OCI-LY1 (cell line): ENCODE measurements at regions not wholly inside any gene's neighbourhood (a gene's known extent, or its start where the extent isn't known, plus 50 kb on each side); places are given as distances from the start of the nearest gene placed in this dataset.

ENCODE experiments used
- H2AFZ ChIP-seq: fragments of 200-600 bp; sonication (generic), shearing (Covaris generic); 2 replicates; pipeline ENCODE4 v1.6.0; 2014; ENCODE audit warnings: antibody characterized with exemption, mild to moderate bottlenecking, low read length
- H3F3A ChIP-seq: fragments of 200-600 bp; sonication (generic), shearing (Covaris generic); 2 replicates; pipeline ENCODE4 v1.6.0; 2014; ENCODE audit warnings: mild to moderate bottlenecking, antibody characterized with exemption, low read length, moderate library complexity; ENCODE audit not compliant: insufficient read depth
- H3K27ac ChIP-seq: fragments of 200-600 bp; sonication (generic); 2 replicates; pipeline ENCODE4 v1.5.1; 2014; ENCODE audit warnings: low read length, mixed run types, mild to moderate bottlenecking, low read depth; ENCODE audit not compliant: poor library complexity, severe bottlenecking
- H3K27me3 ChIP-seq: fragments of 200-600 bp; sonication (generic); 2 replicates; pipeline ENCODE4 v1.6.0; 2014; ENCODE audit warnings: antibody characterized with exemption, mild to moderate bottlenecking, low read length, moderate library complexity; ENCODE audit not compliant: insufficient read depth
- H3K36me3 ChIP-seq: fragments of 200-600 bp; sonication (generic); 2 replicates; pipeline ENCODE4 v1.6.1; 2014; ENCODE audit warnings: mild to moderate bottlenecking, antibody characterized with exemption, low read length, moderate library complexity, mixed read lengths; ENCODE audit not compliant: insufficient read depth
- H3K4me1 ChIP-seq: fragments of 200-600 bp; sonication (generic); 2 replicates; pipeline ENCODE4 v1.5.1; 2014; ENCODE audit warnings: mild to moderate bottlenecking, low read length, moderate library complexity; ENCODE audit not compliant: insufficient read depth, severe bottlenecking
- H3K4me2 ChIP-seq: fragments of 200-600 bp; sonication (generic), shearing (Covaris generic); 2 replicates; pipeline ENCODE4 v1.6.1; 2014; ENCODE audit warnings: low read length
- H3K4me3 ChIP-seq: fragments of 200-600 bp; sonication (generic); 2 replicates; pipeline ENCODE4 v1.5.1; 2014; ENCODE audit warnings: low read length, low read depth, mild to moderate bottlenecking, mixed read lengths; ENCODE audit not compliant: poor library complexity, severe bottlenecking
- H3K79me2 ChIP-seq: fragments of 200-600 bp; shearing (Covaris generic); 2 replicates; pipeline ENCODE4 v1.6.1; 2016; ENCODE audit warnings: mixed run types, low read length, mixed read lengths; ENCODE audit not compliant: insufficient read depth
- H3K9ac ChIP-seq: fragments of 200-600 bp; sonication (generic), shearing (Covaris generic); 2 replicates; pipeline ENCODE4 v1.6.1; 2014; ENCODE audit warnings: mild to moderate bottlenecking, low read length, mixed read lengths
- H3K9me2 ChIP-seq: fragments of 200-600 bp; sonication (generic), shearing (Covaris generic); 2 replicates; pipeline ENCODE4 v1.6.1; 2014; ENCODE audit warnings: low read depth, mild to moderate bottlenecking, low read length, mixed read lengths
- H3K9me3 ChIP-seq: fragments of 200-600 bp; shearing (Covaris generic); 2 replicates; pipeline ENCODE4 v1.6.1; 2014; ENCODE audit warnings: low read length, mixed read lengths
- H4K20me1 ChIP-seq: fragments of 200-600 bp; sonication (generic), shearing (Covaris generic); 2 replicates; pipeline ENCODE4 v1.6.0; 2016; ENCODE audit warnings: mild to moderate bottlenecking, low read length; ENCODE audit not compliant: insufficient read depth
- CTCF ChIP-seq: fragments of 200-600 bp; sonication (generic), shearing (Covaris generic); IDR thresholded peaks from 2 replicates; pipeline ENCODE4 v1.5.1; 2017; ENCODE audit warnings: mild to moderate bottlenecking, antibody characterized with exemption, low read length, moderate library complexity, mixed read lengths
- EZH2 ChIP-seq: fragments of 200-600 bp; sonication (generic), shearing (Covaris generic); IDR thresholded peaks from 2 replicates; pipeline ENCODE4 v1.8.0; 2017; ENCODE audit warnings: borderline replicate concordance, mixed run types, mild to moderate bottlenecking, antibody characterized with exemption, low read length, moderate library complexity, mixed read lengths

- Histone ChIP-seq H2AFZ (no peak overlapping the region), H3K9me3 (no peaks in the 10 kb centered on the region), H3K4me2 (no peak overlapping the region), H3K36me3 (no peaks in the 10 kb centered on the region), H3K27me3 (no peaks in the 10 kb centered on the region), H3K79me2 (no peaks in the 10 kb centered on the region), H3F3A (no peaks in the 10 kb centered on the region), H3K4me1 (no peaks in the 10 kb centered on the region), H3K9ac (no peak overlapping the region), H3K4me3 (no peak overlapping the region), H3K9me2 (no peaks in the 10 kb centered on the region), H4K20me1 (no peaks in the 10 kb centered on the region), H3K27ac (no peak overlapping the region)
- TF ChIP-seq EZH2 (no peak), CTCF (no peak)
Observed at GRCh38 chr14:25546826-25547225, 496.9 kb upstream of the STXBP6 start.

GRCh38 chr14:25537846-25538455 is 488.0 kb upstream of the STXBP6 start:
- Histone ChIP-seq H3K9me3 (no peaks in the 10 kb centered on the region), H3K4me3 (no peak overlapping the region), H3K9me2 (no peaks in the 10 kb centered on the region), H3K79me2 (no peaks in the 10 kb centered on the region), H3K4me2 (no peak overlapping the region), H3F3A (no peaks in the 10 kb centered on the region), H3K9ac (no peak overlapping the region), H3K36me3 (no peaks in the 10 kb centered on the region), H4K20me1 (no peaks in the 10 kb centered on the region), H2AFZ (no peak overlapping the region), H3K27ac (no peak overlapping the region), H3K27me3 (no peaks in the 10 kb centered on the region), H3K4me1 (no peaks in the 10 kb centered on the region)
- TF ChIP-seq CTCF, result peak; percentile 83
- no peak for TF ChIP-seq EZH2

GRCh38 chr14:25526290-25526689 is 476.3 kb upstream of the STXBP6 start:
- no peaks in the 10 kb centered on the region for H3K9me3 ChIP-seq
- H4K20me1 ChIP-seq, result no peaks in the 10 kb centered on the region
- H3F3A ChIP-seq, result no peaks in the 10 kb centered on the region
- H3K9ac ChIP-seq, result no peak overlapping the region
- H3K36me3 ChIP-seq, result no peaks in the 10 kb centered on the region
- TF ChIP-seq EZH2 (no peak), CTCF (no peak)
- no peaks in the 10 kb centered on the region for H3K4me1 ChIP-seq
- no peaks in the 10 kb centered on the region for H3K9me2 ChIP-seq
- H3K79me2 ChIP-seq, result no peaks in the 10 kb centered on the region
- H3K4me3 ChIP-seq, result no peak overlapping the region
- H3K4me2 ChIP-seq, result no peak overlapping the region
- H3K27me3 ChIP-seq, result no peaks in the 10 kb centered on the region
- H3K27ac ChIP-seq, result no peak overlapping the region
- H2AFZ ChIP-seq, result no peak overlapping the region
